ENCODE measurements at regions not wholly inside any gene's neighbourhood (a gene's known extent, or its start where the extent isn't known, plus 50 kb on each side); places are given as distances from the start of the nearest gene placed in this dataset.

DNA sequence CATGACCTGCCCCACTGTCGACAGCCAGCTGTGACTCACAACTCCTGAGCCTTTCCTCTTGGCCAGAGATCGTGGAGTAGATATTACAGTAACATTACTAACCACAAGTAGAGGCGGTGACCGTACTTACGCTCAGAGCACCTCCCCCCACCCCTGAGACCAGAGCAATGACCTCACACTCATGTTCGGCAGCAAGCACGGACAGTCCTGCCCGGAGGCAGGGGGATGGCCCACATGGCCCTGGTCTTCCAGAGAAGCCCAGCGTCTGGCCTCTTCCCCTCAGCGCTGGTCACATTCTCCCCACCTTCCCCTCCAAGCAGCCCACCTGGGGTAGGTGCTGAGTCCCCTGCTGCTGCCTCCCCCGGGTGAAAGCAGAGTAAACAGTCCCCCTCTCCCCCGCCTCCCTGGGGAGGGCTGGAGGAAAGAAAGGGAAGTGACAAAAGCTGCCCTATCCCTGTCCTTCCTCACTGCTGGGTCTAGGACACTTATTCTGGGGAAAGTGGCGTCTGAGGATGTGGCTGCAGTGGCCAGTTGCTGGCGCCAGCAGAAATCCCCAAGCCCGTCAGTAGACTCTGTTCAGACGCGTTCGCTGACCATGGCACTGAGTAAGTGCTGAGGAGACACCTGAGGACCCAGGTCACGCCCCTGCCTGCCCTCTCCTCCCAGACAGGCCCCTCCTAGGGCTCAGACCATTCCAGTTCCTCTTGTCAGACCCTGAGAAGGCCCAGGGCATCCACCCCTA lies 68.5 kb downstream of the MRPL14 start (continued):
- TF ChIP-seq TCF7 (IDR thresholded peaks at IDR 0.05; ENCODE audit: borderline replicate concordance), result 0 out of 2 replicates have a peak, but pooled peaks have one; percentile 29
- TF ChIP-seq, protein P1, sequence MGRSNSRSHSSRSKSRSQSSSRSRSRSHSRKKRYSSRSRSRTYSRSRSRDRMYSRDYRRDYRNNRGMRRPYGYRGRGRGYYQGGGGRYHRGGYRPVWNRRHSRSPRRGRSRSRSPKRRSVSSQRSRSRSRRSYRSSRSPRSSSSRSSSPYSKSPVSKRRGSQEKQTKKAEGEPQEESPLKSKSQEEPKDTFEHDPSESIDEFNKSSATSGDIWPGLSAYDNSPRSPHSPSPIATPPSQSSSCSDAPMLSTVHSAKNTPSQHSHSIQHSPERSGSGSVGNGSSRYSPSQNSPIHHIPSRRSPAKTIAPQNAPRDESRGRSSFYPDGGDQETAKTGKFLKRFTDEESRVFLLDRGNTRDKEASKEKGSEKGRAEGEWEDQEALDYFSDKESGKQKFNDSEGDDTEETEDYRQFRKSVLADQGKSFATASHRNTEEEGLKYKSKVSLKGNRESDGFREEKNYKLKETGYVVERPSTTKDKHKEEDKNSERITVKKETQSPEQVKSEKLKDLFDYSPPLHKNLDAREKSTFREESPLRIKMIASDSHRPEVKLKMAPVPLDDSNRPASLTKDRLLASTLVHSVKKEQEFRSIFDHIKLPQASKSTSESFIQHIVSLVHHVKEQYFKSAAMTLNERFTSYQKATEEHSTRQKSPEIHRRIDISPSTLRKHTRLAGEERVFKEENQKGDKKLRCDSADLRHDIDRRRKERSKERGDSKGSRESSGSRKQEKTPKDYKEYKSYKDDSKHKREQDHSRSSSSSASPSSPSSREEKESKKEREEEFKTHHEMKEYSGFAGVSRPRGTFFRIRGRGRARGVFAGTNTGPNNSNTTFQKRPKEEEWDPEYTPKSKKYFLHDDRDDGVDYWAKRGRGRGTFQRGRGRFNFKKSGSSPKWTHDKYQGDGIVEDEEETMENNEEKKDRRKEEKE (IDR thresholded peaks at IDR 0.05; ENCODE audit: borderline replicate concordance in 1 of 2, control insufficient read depth in 1 of 2, low read depth in 2 of 2, low read length in 1 of 2), result no peak
- peak; percentile 72; the same call in 1 of the 2 replicates for TF ChIP-seq PTTG1 (tag; IDR thresholded peaks at IDR 0.05; ENCODE audit: low read depth)
- no peak for TF ChIP-seq SIN3A (IDR thresholded peaks at IDR 0.05; ENCODE audit: borderline replicate concordance in 2 of 2, control insufficient read depth in 1 of 2, low read depth in 2 of 2, low read length in 2 of 2)
- TF ChIP-seq NFE2 (IDR thresholded peaks at IDR 0.05; ENCODE audit: low read depth), result peak; percentile 51; the same call in 1 of the 2 replicates
- peak; percentile 75 for TF ChIP-seq TCF3 (CRISPR knock-in tag; IDR thresholded peaks at IDR 0.05)
- TF ChIP-seq, protein P2, sequence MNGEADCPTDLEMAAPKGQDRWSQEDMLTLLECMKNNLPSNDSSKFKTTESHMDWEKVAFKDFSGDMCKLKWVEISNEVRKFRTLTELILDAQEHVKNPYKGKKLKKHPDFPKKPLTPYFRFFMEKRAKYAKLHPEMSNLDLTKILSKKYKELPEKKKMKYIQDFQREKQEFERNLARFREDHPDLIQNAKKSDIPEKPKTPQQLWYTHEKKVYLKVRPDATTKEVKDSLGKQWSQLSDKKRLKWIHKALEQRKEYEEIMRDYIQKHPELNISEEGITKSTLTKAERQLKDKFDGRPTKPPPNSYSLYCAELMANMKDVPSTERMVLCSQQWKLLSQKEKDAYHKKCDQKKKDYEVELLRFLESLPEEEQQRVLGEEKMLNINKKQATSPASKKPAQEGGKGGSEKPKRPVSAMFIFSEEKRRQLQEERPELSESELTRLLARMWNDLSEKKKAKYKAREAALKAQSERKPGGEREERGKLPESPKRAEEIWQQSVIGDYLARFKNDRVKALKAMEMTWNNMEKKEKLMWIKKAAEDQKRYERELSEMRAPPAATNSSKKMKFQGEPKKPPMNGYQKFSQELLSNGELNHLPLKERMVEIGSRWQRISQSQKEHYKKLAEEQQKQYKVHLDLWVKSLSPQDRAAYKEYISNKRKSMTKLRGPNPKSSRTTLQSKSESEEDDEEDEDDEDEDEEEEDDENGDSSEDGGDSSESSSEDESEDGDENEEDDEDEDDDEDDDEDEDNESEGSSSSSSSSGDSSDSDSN (IDR thresholded peaks at IDR 0.05; ENCODE audit: borderline replicate concordance in 1 of 2, low read depth in 2 of 2, low read length in 2 of 2), result peak; percentile 56 to 80; a peak in 2 of 4 replicates
- peak; percentile 86; the same call in 1 of the 2 replicates for TF ChIP-seq HMG20A (CRISPR knock-in tag; conservative IDR thresholded peaks at IDR 0.05)
- TF ChIP-seq, protein P3, sequence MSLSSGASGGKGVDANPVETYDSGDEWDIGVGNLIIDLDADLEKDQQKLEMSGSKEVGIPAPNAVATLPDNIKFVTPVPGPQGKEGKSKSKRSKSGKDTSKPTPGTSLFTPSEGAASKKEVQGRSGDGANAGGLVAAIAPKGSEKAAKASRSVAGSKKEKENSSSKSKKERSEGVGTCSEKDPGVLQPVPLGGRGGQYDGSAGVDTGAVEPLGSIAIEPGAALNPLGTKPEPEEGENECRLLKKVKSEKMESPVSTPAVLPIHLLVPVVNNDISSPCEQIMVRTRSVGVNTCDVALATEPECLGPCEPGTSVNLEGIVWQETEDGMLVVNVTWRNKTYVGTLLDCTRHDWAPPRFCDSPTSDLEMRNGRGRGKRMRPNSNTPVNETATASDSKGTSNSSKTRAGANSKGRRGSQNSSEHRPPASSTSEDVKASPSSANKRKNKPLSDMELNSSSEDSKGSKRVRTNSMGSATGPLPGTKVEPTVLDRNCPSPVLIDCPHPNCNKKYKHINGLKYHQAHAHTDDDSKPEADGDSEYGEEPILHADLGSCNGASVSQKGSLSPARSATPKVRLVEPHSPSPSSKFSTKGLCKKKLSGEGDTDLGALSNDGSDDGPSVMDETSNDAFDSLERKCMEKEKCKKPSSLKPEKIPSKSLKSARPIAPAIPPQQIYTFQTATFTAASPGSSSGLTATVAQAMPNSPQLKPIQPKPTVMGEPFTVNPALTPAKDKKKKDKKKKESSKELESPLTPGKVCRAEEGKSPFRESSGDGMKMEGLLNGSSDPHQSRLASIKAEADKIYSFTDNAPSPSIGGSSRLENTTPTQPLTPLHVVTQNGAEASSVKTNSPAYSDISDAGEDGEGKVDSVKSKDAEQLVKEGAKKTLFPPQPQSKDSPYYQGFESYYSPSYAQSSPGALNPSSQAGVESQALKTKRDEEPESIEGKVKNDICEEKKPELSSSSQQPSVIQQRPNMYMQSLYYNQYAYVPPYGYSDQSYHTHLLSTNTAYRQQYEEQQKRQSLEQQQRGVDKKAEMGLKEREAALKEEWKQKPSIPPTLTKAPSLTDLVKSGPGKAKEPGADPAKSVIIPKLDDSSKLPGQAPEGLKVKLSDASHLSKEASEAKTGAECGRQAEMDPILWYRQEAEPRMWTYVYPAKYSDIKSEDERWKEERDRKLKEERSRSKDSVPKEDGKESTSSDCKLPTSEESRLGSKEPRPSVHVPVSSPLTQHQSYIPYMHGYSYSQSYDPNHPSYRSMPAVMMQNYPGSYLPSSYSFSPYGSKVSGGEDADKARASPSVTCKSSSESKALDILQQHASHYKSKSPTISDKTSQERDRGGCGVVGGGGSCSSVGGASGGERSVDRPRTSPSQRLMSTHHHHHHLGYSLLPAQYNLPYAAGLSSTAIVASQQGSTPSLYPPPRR (CRISPR knock-in tag; IDR thresholded peaks at IDR 0.05; ENCODE audit: borderline replicate concordance), result peak; percentile 84; the same call in 1 of the 2 replicates
- TF ChIP-seq ZNF217 (CRISPR knock-in tag; IDR thresholded peaks at IDR 0.05), result no peak
- peak; percentile 90; the same call in 1 of the 2 replicates for TF ChIP-seq FOXJ2 (tag; IDR thresholded peaks at IDR 0.05)
- TF ChIP-seq KHSRP (IDR thresholded peaks at IDR 0.05), result no peak

Data from K562 (cell line).